Endodermal cell (in vitro differentiated cells): ENCODE measurements at regions not wholly inside any gene's neighbourhood (a gene's known extent, or its start where the extent isn't known, plus 50 kb on each side); places are given as distances from the start of the nearest gene placed in this dataset.

ENCODE experiments used
- DNase-seq: peaks from one replicate; pipeline ENCODE4 v3.0.0-alpha.2; 2017
- H3K27ac ChIP-seq: 2 replicates; pipeline ENCODE4 v1.5.1; 2013; ENCODE audit warnings: mild to moderate bottlenecking, low read depth, low read length, moderate library complexity
- H3K27me3 ChIP-seq: 2 replicates; pipeline ENCODE4 v1.6.1; 2013; ENCODE audit warnings: mild to moderate bottlenecking, low read length, moderate library complexity; ENCODE audit not compliant: insufficient read depth, control insufficient read depth, poor library complexity, severe bottlenecking
- H3K36me3 ChIP-seq: 2 replicates; pipeline ENCODE4 v1.7.0; 2013; ENCODE audit warnings: mild to moderate bottlenecking, low read length, moderate library complexity; ENCODE audit not compliant: control insufficient read depth, insufficient read depth
- H3K4me1 ChIP-seq: one replicate; pipeline ENCODE4 v1.7.0; 2013; ENCODE audit warnings: low read length; ENCODE audit not compliant: control insufficient read depth, insufficient read depth
- H3K4me3 ChIP-seq: 2 replicates; pipeline ENCODE4 v1.5.1; 2013; ENCODE audit warnings: mild to moderate bottlenecking, low read length, moderate library complexity
- H3K9ac ChIP-seq: 2 replicates; pipeline ENCODE4 v1.6.1; 2013; ENCODE audit warnings: mild to moderate bottlenecking, low read length, moderate library complexity; ENCODE audit not compliant: poor library complexity, severe bottlenecking; ENCODE audit errors: extremely low read depth
- H3K9me3 ChIP-seq: 2 replicates; pipeline ENCODE4 v1.6.1; 2013; ENCODE audit warnings: mild to moderate bottlenecking, low read length, moderate library complexity; ENCODE audit not compliant: control insufficient read depth
- H3K27ac Mint-ChIP-seq: 2 replicates; pipeline ENCODE4 v1.8.0; 2020; ENCODE audit warnings: mixed read lengths
- H3K27me3 Mint-ChIP-seq: 2 replicates; pipeline ENCODE4 v1.8.0; 2021; ENCODE audit warnings: mild to moderate bottlenecking, mixed read lengths; ENCODE audit not compliant: insufficient read depth
- H3K36me3 Mint-ChIP-seq: 2 replicates; pipeline ENCODE4 v1.8.0; 2020; ENCODE audit warnings: low read depth, mixed read lengths
- H3K4me1 Mint-ChIP-seq: 2 replicates; pipeline ENCODE4 v1.8.0; 2020; ENCODE audit warnings: mixed read lengths
- H3K4me3 Mint-ChIP-seq: 2 replicates; pipeline ENCODE4 v1.8.0; 2020; ENCODE audit warnings: mild to moderate bottlenecking, moderate library complexity, mixed read lengths
- H3K9me3 Mint-ChIP-seq: 2 replicates; pipeline ENCODE4 v1.8.0; 2020; ENCODE audit warnings: mild to moderate bottlenecking, mixed read lengths
- CTCF ChIP-seq: fragments of 200-600 bp; sonication (generic); conservative IDR thresholded peaks from 2 replicates; pipeline ENCODE4 v1.5.0; 2021; ENCODE audit warnings: antibody characterized with exemption, mild to moderate bottlenecking
- WGBS, 2 experiments: methylation state at CpG; one replicate each; pipeline versions ENCODE4 v1.1.5 to v1.1.7; 2013; ENCODE audit warnings: missing lambda C conversion rate in 2 of 2, mixed read lengths in 1 of 2; ENCODE audit not compliant: insufficient coverage in 1 of 2, insufficient read length in 1 of 2; 5-methylcytosine and 5-hydroxymethylcytosine counted together

DNA sequence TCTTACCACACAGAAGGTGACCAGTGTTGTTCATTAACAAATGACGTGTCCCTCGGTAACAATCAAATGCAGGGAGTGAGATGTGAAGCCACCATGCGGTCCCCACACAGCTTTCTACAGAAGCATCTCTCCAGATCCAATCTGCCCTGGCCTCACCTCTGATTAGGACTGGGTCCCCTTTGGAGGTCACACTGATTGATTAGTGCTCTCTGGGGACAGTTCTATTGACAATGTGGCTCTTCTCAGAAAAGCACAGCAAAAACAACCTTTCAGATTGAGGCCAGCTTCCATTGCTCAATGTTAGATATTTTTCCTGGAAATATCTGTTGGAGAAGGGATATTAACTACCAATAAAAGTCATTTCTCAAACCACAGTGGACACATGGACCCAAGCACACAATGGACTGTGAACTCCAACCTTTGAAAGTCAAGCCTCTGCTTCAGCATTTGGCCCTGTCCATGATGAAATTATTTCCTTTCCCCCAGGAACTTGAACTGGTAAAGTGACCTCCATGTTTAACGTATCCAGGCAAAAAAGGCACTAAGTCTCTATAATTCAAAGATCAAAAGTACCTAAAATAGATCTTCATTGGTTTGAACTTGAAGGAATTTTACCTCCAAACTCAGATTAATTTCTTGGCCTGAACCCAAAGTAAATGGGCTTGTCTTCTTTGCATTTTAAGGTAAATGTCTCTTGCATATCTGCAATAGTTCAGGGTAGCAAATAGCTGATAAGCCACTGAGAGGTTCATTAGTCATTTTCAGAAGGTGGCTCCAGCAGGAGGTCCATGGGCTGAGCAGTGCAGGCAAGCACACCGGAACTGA, 118.5 kb downstream of the FOXA2 start:
- H3K4me3 Mint-ChIP-seq = no peak overlapping the region
- peaks cover 8% of the 10 kb centered on the region for H3K4me1 Mint-ChIP-seq
- H3K4me3 ChIP-seq = no peak overlapping the region
- no peak for DNase-seq
- H3K27me3 ChIP-seq = no peaks in the 10 kb centered on the region
- no peak overlapping the region for H3K27ac Mint-ChIP-seq
- 88 to 96% methylated on average over 4 to 5 of the region's 5 CpGs for WGBS, 2 experiments
- H3K36me3 Mint-ChIP-seq = no peaks in the 10 kb centered on the region
- H3K27ac ChIP-seq = no peak overlapping the region
- H3K27me3 Mint-ChIP-seq = peaks cover 22% of the 10 kb centered on the region
- peaks cover 4% of the 10 kb centered on the region for H3K4me1 ChIP-seq
- H3K9me3 Mint-ChIP-seq = no peaks in the 10 kb centered on the region
- no peaks in the 10 kb centered on the region for H3K36me3 ChIP-seq
- H3K9me3 ChIP-seq = no peaks in the 10 kb centered on the region
- H3K9ac ChIP-seq = no peak overlapping the region
- no peak for TF ChIP-seq CTCF

DNA sequence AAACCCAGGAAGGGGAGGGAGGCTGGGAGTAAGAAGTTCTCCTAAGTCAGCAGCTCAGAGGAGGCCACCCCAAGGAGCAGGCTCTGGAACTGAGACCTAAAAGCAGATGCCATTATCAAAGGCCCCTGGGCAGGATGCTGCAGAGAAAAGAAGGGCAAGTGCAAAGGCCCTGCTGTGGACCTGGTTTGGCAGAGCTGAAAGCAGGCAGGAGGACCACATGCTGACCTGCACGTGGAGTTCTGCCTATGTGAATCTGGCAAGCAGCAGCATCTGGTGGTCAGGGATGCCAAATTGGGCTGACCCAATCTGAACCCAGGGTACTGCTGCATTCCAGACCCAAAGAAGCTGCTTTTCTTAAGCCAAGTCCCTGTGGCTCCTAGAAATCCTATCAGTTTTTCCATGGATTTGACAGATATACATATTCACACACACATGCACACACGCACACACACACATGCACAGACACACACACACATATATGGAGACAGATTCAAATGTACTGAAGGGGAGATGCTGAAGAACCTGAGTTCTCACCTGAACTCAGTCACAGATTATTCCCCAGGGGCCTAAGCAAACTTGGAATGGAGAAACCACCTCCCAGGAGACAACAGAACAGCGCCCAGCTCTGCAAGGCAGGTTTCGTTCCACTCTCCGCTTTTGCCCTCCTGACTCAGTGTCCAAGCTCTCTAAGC, 119.9 kb downstream of the FOXA2 start:
- no peak for TF ChIP-seq CTCF
- no peak overlapping the region for H3K4me3 ChIP-seq
- H3K4me1 ChIP-seq = peaks cover 4% of the 10 kb centered on the region
- H3K27ac ChIP-seq = no peak overlapping the region
- H3K27me3 ChIP-seq = no peaks in the 10 kb centered on the region
- H3K36me3 ChIP-seq = no peaks in the 10 kb centered on the region
- Mint-ChIP-seq H3K36me3 (no peaks in the 10 kb centered on the region), H3K9me3 (no peaks in the 10 kb centered on the region), H3K4me3 (no peak overlapping the region), H3K27me3 (peaks cover 27% of the 10 kb centered on the region), H3K4me1 (peaks cover 8% of the 10 kb centered on the region), H3K27ac (no peak overlapping the region)
- no peaks in the 10 kb centered on the region for H3K9me3 ChIP-seq
- no peak for DNase-seq
- WGBS, 2 experiments = 90 to 92% methylated on average over 4 to 5 of the region's 5 CpGs
- no peak overlapping the region for H3K9ac ChIP-seq

GRCh38 chr20:22462975-22463914, 121.1 kb downstream of the FOXA2 start:
- H3K27me3 ChIP-seq = no peaks in the 10 kb centered on the region
- H3K27ac ChIP-seq = no peak overlapping the region
- no peaks in the 10 kb centered on the region for H3K36me3 ChIP-seq
- H3K36me3 Mint-ChIP-seq = no peaks in the 10 kb centered on the region
- H3K4me3 ChIP-seq = no peak overlapping the region
- DNase-seq = no peak
- no peak overlapping the region for H3K9ac ChIP-seq
- no peak overlapping the region for H3K4me3 Mint-ChIP-seq
- WGBS, 2 experiments = 72 to 76% methylated on average over 10 to 11 of the region's 11 CpGs
- no peaks in the 10 kb centered on the region for H3K9me3 ChIP-seq
- no peak overlapping the region for H3K27ac Mint-ChIP-seq
- H3K4me1 ChIP-seq = peaks cover 4% of the 10 kb centered on the region
- TF ChIP-seq CTCF = no peak
- peaks cover 36% of the 10 kb centered on the region for H3K27me3 Mint-ChIP-seq
- H3K9me3 Mint-ChIP-seq = no peaks in the 10 kb centered on the region
- H3K4me1 Mint-ChIP-seq = peaks cover 8% of the 10 kb centered on the region
